ENCODE measurements at regions not wholly inside any gene's neighbourhood (a gene's known extent, or its start where the extent isn't known, plus 50 kb on each side); places are given as distances from the start of the nearest gene placed in this dataset.
"Not testable (repeated sequence)": the region's sequence is repeated elsewhere in the genome, so short reads cannot be mapped to it uniquely, and the experiment has no call there.

DNA sequence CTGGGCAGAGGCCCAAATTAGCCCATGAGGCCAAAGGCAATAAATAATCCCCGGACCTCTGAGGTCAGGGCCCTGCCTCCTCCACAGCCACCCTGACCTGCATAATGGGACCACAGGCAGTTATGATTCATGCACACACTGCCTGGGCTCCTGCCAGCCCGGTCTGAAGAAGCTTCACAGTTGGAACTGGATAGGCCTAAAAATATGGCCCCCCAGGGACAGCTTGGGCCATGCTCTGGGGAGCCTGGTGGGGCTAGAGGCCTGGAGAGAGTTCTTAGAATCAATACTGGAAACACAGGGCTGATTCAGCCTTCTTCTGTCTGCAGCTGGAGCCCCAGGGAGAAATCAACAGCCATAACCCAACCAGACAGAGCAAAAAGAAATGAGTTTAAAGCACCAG, 112.8 kb upstream of the CADM1 start:
- Histone ChIP-seq H3K36me3 (ENCODE audit: control insufficient read depth in 2 of 2, insufficient read depth in 2 of 2, low read length in 1 of 2) (no peaks in the 10 kb centered on the region), H3K27ac (ENCODE audit: low read depth in 1 of 2, low read length in 1 of 2) (no peak overlapping the region), H3K27me3 (ENCODE audit: control insufficient read depth in 2 of 2, insufficient read depth in 1 of 2, low read length in 1 of 2) (no peaks in the 10 kb centered on the region), H3K4me1 (ENCODE audit: control insufficient read depth in 2 of 2, insufficient read depth in 2 of 2, low read length in 2 of 2) (no peaks in the 10 kb centered on the region), H3K4me3 (ENCODE audit: low read length in 2 of 2) (no peak overlapping the region), H3K9me3 (ENCODE audit: control insufficient read depth in 2 of 2, insufficient read depth in 1 of 2, low read length in 1 of 2) (no peaks in the 10 kb centered on the region)
- no peak for DNase-seq (ENCODE audit: low read depth in 6 of 9, low spot score in 9 of 9)
- 33% methylated on average over 2 of the region's 2 CpGs for WGBS

DNA sequence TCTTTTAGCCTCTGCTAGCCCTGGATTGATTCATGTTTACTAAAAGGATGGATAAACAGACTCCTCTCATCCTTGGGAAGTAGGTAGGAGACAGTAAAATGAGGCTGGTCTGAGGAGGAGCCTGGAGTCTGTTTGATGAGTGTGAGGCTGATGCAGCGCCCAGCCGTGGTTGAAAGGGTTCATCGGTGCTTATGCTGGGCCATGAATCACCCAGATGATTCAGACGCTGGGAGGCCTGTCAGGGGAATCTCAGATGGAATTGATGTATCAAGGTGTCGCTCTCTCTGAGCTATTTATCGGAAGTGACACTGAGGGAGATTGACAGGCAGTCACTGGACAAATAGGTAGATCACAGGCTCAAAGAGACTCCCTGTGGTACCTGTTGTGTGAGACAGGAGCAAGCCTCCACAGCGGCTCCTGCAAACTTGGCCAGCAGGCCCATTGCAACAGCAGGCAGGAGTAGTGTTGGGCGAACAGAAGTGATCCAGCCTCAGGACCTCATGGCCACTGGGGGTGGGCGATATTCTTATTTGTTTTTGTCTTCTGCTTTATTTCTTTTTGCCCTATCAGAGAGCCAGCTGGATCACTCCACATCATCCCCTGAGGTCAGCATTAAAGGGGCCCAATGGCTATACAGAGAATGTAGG, 109.9 kb upstream of the CADM1 start:
- Histone ChIP-seq H3K9me3 (ENCODE audit: control insufficient read depth in 2 of 2, insufficient read depth in 1 of 2, low read length in 1 of 2) (no peaks in the 10 kb centered on the region), H3K27me3 (ENCODE audit: control insufficient read depth in 2 of 2, insufficient read depth in 1 of 2, low read length in 1 of 2) (no peaks in the 10 kb centered on the region), H3K27ac (ENCODE audit: low read depth in 1 of 2, low read length in 1 of 2) (no peak overlapping the region), H3K36me3 (ENCODE audit: control insufficient read depth in 2 of 2, insufficient read depth in 2 of 2, low read length in 1 of 2) (no peaks in the 10 kb centered on the region), H3K4me1 (ENCODE audit: control insufficient read depth in 2 of 2, insufficient read depth in 2 of 2, low read length in 2 of 2) (no peaks in the 10 kb centered on the region), H3K4me3 (ENCODE audit: low read length in 2 of 2) (no peak overlapping the region)
- no peak for DNase-seq (ENCODE audit: low read depth in 6 of 9, low spot score in 9 of 9)
- WGBS = 81% methylated on average over 9 of the region's 9 CpGs

DNA sequence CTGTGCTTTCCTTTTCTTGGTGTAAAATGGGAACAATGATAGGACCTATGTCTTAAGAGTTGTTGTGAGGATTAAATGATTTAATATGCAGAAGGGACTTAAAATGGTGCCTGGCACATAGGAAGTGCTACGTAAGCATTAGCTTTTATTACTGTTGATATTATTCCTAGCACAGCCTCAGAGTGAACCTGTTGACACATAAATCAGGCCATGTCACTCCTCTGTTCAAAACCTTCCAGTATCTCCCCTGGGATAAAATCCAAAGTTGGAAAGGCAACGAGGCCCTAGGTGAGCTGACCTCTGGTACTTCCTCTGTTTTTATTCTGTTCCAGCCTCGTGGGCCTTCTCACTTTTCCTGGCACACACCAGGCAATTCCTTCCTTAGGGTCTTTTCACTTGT, 108.8 kb upstream of the CADM1 start:
- 53% methylated on average over 3 of the region's 3 CpGs for WGBS
- Histone ChIP-seq H3K27me3 (ENCODE audit: control insufficient read depth in 2 of 2, insufficient read depth in 1 of 2, low read length in 1 of 2) (no peaks in the 10 kb centered on the region), H3K4me1 (ENCODE audit: control insufficient read depth in 2 of 2, insufficient read depth in 2 of 2, low read length in 2 of 2) (no peaks in the 10 kb centered on the region), H3K27ac (ENCODE audit: low read depth in 1 of 2, low read length in 1 of 2) (no peak overlapping the region), H3K36me3 (ENCODE audit: control insufficient read depth in 2 of 2, insufficient read depth in 2 of 2, low read length in 1 of 2) (no peaks in the 10 kb centered on the region), H3K4me3 (ENCODE audit: low read length in 2 of 2) (no peak overlapping the region), H3K9me3 (ENCODE audit: control insufficient read depth in 2 of 2, insufficient read depth in 1 of 2, low read length in 1 of 2) (no peaks in the 10 kb centered on the region)
- DNase-seq (ENCODE audit: low read depth in 6 of 9, low spot score in 9 of 9) = no peak

DNA sequence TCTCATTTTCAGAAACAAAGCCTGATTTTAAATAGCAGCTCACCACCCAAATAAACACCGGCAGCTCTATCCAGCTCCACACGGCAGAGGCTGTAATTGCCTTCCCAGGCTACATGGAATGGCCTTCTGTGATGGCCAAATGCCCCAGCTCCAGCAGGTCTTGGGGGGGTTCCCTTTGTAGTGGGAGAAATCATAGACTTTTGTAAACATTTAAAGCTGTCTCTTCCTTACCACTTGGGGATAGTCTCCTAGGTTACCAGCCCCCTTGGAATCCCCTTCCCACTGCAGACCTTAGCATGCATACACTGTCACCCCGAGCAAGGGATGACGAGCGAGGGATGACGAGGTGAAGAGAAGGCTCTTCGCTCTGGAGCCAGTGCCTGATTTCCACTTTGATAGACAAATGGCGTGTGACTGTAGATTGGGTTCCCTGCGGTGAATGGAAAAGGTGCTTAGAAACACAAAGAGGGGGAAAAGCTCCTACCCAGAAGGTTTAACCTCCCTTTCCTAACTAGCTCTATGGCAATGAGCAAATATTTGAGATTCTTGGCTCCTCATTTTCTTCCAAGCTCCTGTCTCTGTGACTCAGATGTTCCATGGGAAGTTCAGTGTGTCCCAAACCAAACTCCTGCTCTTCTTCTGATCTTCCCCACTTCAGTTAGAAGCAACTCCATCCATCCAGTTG, 108.0 kb upstream of the CADM1 start:
- 70% methylated on average over 9 of the region's 9 CpGs for WGBS
- Histone ChIP-seq H3K9me3 (ENCODE audit: control insufficient read depth in 2 of 2, insufficient read depth in 1 of 2, low read length in 1 of 2) (no peaks in the 10 kb centered on the region), H3K4me3 (ENCODE audit: low read length in 2 of 2) (no peak overlapping the region), H3K27ac (ENCODE audit: low read depth in 1 of 2, low read length in 1 of 2) (no peak overlapping the region), H3K36me3 (ENCODE audit: control insufficient read depth in 2 of 2, insufficient read depth in 2 of 2, low read length in 1 of 2) (no peaks in the 10 kb centered on the region), H3K4me1 (ENCODE audit: control insufficient read depth in 2 of 2, insufficient read depth in 2 of 2, low read length in 2 of 2) (no peaks in the 10 kb centered on the region), H3K27me3 (ENCODE audit: control insufficient read depth in 2 of 2, insufficient read depth in 1 of 2, low read length in 1 of 2) (no peaks in the 10 kb centered on the region)
- DNase-seq (ENCODE audit: low read depth in 6 of 9, low spot score in 9 of 9) = no peak

DNA sequence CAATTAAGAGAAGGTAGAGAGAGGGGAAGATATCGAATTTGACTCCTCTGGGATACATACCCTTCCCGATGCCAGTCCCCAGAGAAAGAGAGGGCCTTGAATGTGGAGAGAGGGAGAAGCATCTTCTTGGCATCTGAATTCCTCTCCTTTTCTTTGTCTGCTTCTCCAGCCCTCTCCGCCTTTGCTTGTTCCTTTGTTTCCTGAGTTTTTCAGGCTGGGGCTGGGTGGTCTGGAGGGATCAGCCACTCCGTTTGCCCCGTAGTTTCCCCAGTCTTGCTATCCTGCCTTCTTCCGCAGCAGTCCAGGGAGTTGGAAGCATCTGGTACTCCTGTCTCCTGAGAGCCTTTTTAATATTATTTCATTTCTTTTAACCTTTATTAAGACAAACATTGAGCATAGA, 107.1 kb upstream of the CADM1 start:
- H3K4me3 ChIP-seq (ENCODE audit: low read length in 2 of 2) = no peak overlapping the region
- no peaks in the 10 kb centered on the region for H3K4me1 ChIP-seq (ENCODE audit: control insufficient read depth in 2 of 2, insufficient read depth in 2 of 2, low read length in 2 of 2)
- H3K27me3 ChIP-seq (ENCODE audit: control insufficient read depth in 2 of 2, insufficient read depth in 1 of 2, low read length in 1 of 2) = no peaks in the 10 kb centered on the region
- no peaks in the 10 kb centered on the region for H3K36me3 ChIP-seq (ENCODE audit: control insufficient read depth in 2 of 2, insufficient read depth in 2 of 2, low read length in 1 of 2)
- no peak overlapping the region for H3K27ac ChIP-seq (ENCODE audit: low read depth in 1 of 2, low read length in 1 of 2)
- 70% methylated on average over 6 of the region's 6 CpGs for WGBS
- no peak for DNase-seq (ENCODE audit: low read depth in 6 of 9, low spot score in 9 of 9)
- H3K9me3 ChIP-seq (ENCODE audit: control insufficient read depth in 2 of 2, insufficient read depth in 1 of 2, low read length in 1 of 2) = no peaks in the 10 kb centered on the region

DNA sequence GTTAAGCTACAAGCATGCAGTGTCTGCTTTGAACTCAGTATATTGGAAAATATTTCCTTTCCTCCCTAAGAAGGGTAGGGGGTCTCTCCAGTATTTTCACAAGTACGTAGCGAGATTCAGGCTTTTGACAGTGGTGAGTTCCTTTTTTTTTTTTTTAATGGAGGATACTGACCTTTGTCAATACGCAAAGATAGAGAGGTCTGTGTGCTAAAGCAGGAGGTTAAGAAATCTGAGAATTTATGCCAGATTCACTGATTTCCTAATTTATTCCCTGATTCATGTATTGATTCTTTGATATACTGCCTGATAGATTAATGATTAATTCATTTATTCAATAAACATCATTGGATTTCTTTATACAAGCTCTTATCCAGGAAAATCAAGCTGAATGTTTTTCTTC, 106.7 kb upstream of the CADM1 start:
- Histone ChIP-seq H3K4me1 (ENCODE audit: control insufficient read depth in 2 of 2, insufficient read depth in 2 of 2, low read length in 2 of 2) (no peaks in the 10 kb centered on the region), H3K27ac (ENCODE audit: low read depth in 1 of 2, low read length in 1 of 2) (no peak overlapping the region), H3K9me3 (ENCODE audit: control insufficient read depth in 2 of 2, insufficient read depth in 1 of 2, low read length in 1 of 2) (no peaks in the 10 kb centered on the region), H3K4me3 (ENCODE audit: low read length in 2 of 2) (no peak overlapping the region), H3K27me3 (ENCODE audit: control insufficient read depth in 2 of 2, insufficient read depth in 1 of 2, low read length in 1 of 2) (no peaks in the 10 kb centered on the region), H3K36me3 (ENCODE audit: control insufficient read depth in 2 of 2, insufficient read depth in 2 of 2, low read length in 1 of 2) (no peaks in the 10 kb centered on the region)
- 92% methylated on average over 3 of the region's 3 CpGs for WGBS
- no peak for DNase-seq (ENCODE audit: low read depth in 6 of 9, low spot score in 9 of 9)

DNA sequence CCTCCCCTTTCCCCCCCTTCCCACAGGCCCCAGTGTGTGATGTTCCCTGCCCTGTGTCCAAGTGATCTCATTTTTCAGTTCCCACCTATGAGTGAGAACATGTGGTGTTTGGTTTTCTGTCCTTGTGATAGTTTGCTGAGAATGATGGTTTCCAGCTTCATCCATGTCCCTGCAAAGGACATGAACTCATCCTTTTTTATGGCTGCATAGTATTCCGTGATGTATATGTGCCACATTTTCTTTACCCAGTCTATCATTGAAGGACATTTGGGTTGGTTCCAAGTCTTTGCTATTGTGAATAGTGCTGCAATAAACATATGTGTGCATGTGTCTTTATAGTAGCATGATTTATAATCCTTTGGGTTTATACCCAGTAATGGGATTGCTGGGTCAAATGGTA, 106.0 kb upstream of the CADM1 start:
- H3K27ac ChIP-seq (ENCODE audit: low read depth in 1 of 2, low read length in 1 of 2); H3K36me3 ChIP-seq (ENCODE audit: control insufficient read depth in 2 of 2, insufficient read depth in 2 of 2, low read length in 1 of 2); H3K9me3 ChIP-seq (ENCODE audit: control insufficient read depth in 2 of 2, insufficient read depth in 1 of 2, low read length in 1 of 2); H3K27me3 ChIP-seq (ENCODE audit: control insufficient read depth in 2 of 2, insufficient read depth in 1 of 2, low read length in 1 of 2); H3K4me3 ChIP-seq (ENCODE audit: low read length in 2 of 2); DNase-seq (ENCODE audit: low read depth in 6 of 9, low spot score in 9 of 9); H3K4me1 ChIP-seq (ENCODE audit: control insufficient read depth in 2 of 2, insufficient read depth in 2 of 2, low read length in 2 of 2): not testable (repeated sequence)
- WGBS = 96% methylated on average over 1 of the region's 1 CpG

DNA sequence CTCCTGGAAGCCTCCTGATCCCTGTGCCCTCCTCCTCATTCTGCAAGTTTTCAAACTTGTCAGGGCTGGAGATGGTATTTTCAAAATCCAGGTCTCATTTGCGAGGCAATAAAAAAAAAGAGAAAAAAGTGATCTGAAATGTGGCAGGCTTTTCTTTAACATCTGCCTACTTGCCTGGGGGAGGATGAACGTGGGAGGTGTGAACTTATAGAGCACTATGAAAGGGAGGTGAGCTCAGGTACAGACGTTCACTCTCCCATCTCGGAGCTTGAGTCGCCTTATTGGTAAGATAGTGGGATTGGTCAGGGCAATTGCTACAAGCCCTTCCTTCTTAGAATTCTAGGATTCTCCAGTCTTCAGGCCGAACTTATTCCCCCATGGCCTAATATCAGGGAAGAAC, 104.8 kb upstream of the CADM1 start:
- Histone ChIP-seq H3K27me3 (ENCODE audit: control insufficient read depth in 2 of 2, insufficient read depth in 1 of 2, low read length in 1 of 2) (no peaks in the 10 kb centered on the region), H3K9me3 (ENCODE audit: control insufficient read depth in 2 of 2, insufficient read depth in 1 of 2, low read length in 1 of 2) (no peaks in the 10 kb centered on the region), H3K27ac (ENCODE audit: low read depth in 1 of 2, low read length in 1 of 2) (no peak overlapping the region), H3K4me1 (ENCODE audit: control insufficient read depth in 2 of 2, insufficient read depth in 2 of 2, low read length in 2 of 2) (no peaks in the 10 kb centered on the region), H3K36me3 (ENCODE audit: control insufficient read depth in 2 of 2, insufficient read depth in 2 of 2, low read length in 1 of 2) (no peaks in the 10 kb centered on the region), H3K4me3 (ENCODE audit: low read length in 2 of 2) (no peak overlapping the region)
- WGBS = 88% methylated on average over 6 of the region's 6 CpGs
- DNase-seq (ENCODE audit: low read depth in 6 of 9, low spot score in 9 of 9) = no peak

DNA sequence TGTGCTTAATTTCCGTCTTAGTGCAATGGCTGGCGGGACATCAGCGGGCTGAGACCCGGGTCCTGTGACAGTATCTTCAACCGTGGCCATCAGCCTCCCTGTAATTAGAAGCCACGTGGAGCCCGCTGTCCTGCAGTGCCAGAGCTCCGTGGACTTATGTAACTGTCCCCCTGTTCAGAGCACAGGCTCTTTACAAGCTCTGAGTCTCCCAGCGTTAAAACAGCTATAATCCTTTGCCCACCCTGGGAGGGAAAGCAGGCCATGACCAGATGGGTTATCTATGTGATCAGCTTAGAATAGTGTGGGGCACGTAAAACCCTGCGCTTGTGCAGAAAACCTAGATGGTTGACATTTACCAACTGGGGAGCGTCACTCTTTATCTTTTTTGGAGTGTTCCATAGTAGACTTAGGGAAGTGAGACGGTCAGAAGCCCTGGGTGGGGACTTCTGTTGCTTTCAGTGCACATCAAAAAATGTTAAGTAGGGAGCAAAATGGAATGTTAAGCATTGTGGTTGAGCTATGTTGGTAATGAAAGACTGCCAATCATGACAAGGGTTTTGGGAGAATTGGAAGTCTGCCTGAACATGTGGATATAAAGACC, 103.5 kb upstream of the CADM1 start:
- Histone ChIP-seq H3K27me3 (ENCODE audit: control insufficient read depth in 2 of 2, insufficient read depth in 1 of 2, low read length in 1 of 2) (no peaks in the 10 kb centered on the region), H3K27ac (ENCODE audit: low read depth in 1 of 2, low read length in 1 of 2) (no peak overlapping the region), H3K36me3 (ENCODE audit: control insufficient read depth in 2 of 2, insufficient read depth in 2 of 2, low read length in 1 of 2) (no peaks in the 10 kb centered on the region), H3K9me3 (ENCODE audit: control insufficient read depth in 2 of 2, insufficient read depth in 1 of 2, low read length in 1 of 2) (no peaks in the 10 kb centered on the region), H3K4me3 (ENCODE audit: low read length in 2 of 2) (no peak overlapping the region), H3K4me1 (ENCODE audit: control insufficient read depth in 2 of 2, insufficient read depth in 2 of 2, low read length in 2 of 2) (no peaks in the 10 kb centered on the region)
- no peak for DNase-seq (ENCODE audit: low read depth in 6 of 9, low spot score in 9 of 9)
- WGBS = 76% methylated on average over 13 of the region's 13 CpGs

All from thymus (tissue), 11 donors.